ENCODE measurements at regions not wholly inside any gene's neighbourhood (a gene's known extent, or its start where the extent isn't known, plus 50 kb on each side); places are given as distances from the start of the nearest gene placed in this dataset.

- TF ChIP-seq CTCF (IDR thresholded peaks at IDR 0.05) (no peak), POLR2A (IDR thresholded peaks at IDR 0.05) (no peak)
These were observed 114.4 kb upstream of the BLID start for GRCh38 chr11:122230385-122230755.
